Stimulated activated CD4-positive, alpha-beta T cell treated with anti-CD3 and anti-CD28 coated beads, Interleukin-4, amount 100 ng/mL, for 1 hour (primary cell): ENCODE measurements at regions not wholly inside any gene's neighbourhood (a gene's known extent, or its start where the extent isn't known, plus 50 kb on each side); places are given as distances from the start of the nearest gene placed in this dataset.

ENCODE experiments used
- DNase-seq: peaks from one replicate; pipeline ENCODE4 v3.0.0-alpha.2; 2020

- DNase-seq, result no peak
These were observed 319.2 kb upstream of the SEMA6D start for GRCh38 chr15:47398132-47398531.

- DNase-seq, result no peak
These were observed 318.7 kb upstream of the SEMA6D start for GRCh38 chr15:47398594-47398993.

GRCh38 chr15:47399100-47399499, 318.2 kb upstream of the SEMA6D start:
- no peak for DNase-seq

GRCh38 chr15:47400603-47401002, 316.7 kb upstream of the SEMA6D start:
- DNase-seq, result no peak

- DNase-seq, result no peak
These were observed 315.9 kb upstream of the SEMA6D start for GRCh38 chr15:47401427-47401826.

DNA sequence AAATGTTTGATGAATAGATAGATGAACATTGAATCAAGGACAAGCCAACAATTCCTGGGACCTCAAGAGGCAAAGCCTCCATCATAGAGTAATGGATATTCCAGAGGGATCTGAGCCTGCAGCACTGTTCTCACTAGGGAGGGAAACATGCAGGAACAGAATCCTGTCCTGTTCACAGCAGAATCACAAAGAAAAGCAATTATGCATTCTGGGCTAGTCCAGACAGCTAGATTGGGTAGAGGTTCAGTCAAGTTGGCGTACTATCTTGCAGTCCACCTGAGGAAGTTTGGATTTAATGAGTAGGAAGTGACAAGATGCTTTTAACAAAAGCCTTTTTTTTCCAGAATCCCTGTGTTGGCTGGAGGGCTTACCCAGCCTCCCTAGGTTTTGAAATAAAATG, 314.5 kb upstream of the SEMA6D start:
- DNase-seq, result no peak

- DNase-seq, result no peak
These were observed 312.4 kb upstream of the SEMA6D start for GRCh38 chr15:47404877-47405276.

GRCh38 chr15:47405365-47406162, 311.7 kb upstream of the SEMA6D start:
- no peak for DNase-seq

GRCh38 chr15:47407692-47408091, 309.6 kb upstream of the SEMA6D start:
- DNase-seq, result no peak

GRCh38 chr15:47409038-47409437, 308.3 kb upstream of the SEMA6D start:
- DNase-seq, result no peak

DNA sequence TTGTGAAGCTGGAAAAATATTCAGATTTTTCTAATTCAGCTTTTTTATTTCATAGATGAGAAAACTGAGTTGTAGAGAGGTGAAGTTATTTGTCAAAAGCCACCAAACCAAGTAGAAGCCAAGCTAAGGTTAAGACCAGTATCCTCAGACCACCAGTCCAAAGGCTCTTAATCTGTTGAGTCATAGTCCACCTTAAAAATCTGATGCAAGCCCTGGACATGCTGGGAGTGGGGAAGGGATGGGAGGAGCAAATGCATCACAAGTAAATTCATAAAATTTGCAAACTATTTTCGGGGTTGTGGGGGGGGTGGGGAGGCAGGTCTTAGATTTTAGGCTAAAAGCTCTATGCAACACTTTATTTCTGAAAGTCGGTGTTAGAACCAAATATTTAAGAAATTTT, 307.7 kb upstream of the SEMA6D start:
- no peak for DNase-seq

DNA sequence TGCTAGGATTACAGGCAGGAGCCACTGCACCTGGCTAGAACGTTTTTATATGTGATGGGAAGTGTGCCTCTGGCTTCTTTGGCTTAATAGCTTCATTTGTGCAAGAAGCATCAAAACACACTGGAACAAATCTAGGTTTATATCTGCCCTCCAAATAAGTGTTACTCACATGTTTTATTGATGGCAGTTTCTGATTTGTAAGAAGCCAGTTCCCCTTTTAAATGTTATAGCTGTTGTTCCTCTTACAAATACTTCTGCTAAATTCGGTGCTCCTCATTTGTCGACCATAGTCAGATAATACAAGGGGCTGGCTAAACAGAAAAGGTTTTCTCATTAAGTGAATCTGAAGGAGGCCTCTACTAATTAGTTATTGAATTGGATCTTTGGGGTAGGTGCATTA, 307.1 kb upstream of the SEMA6D start:
- DNase-seq, result no peak

- DNase-seq, result no peak
These were observed 305.6 kb upstream of the SEMA6D start for GRCh38 chr15:47411733-47412132.

GRCh38 chr15:47412136-47412535, 305.2 kb upstream of the SEMA6D start:
- no peak for DNase-seq

- no peak for DNase-seq
These were observed 304.5 kb upstream of the SEMA6D start for GRCh38 chr15:47412802-47413201.

GRCh38 chr15:47414207-47414606, 303.1 kb upstream of the SEMA6D start:
- no peak for DNase-seq

- DNase-seq, result no peak
These were observed 301.8 kb upstream of the SEMA6D start for GRCh38 chr15:47415539-47415971.

DNA sequence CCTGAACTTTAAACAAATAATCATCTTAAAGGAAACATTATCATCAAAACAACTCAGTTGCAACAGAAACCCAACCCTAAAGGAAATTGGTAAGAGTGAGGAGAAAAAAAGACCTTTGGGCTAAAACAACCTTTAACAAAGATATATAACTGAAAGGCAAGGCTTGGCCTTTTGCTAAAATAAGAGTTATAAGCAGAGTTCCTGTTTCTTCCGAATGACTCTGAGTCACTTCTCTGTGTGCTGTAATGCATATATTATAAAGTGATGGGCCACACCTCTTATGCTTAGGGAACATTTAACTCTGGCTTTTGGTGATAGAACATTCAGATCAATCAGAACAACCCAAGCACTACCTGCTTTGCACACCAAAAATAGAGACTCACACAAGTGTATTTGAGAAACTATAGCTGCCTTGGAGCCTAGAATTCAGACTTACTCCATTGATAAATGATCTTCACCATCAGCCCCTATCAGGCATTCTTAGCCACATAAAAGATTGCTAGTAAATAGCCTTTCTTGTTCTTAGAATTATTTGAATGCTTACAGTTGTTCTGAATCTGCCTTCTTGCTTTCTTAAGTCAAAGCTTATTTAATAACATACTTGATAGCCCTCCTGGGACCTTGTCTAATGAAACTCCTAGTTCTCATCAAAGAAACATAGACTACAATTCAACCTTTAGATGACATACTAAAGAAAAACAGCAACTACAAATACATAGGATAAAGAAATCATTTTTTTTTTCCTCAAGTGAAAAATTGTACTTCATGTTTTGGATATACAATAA, 294.2 kb upstream of the SEMA6D start:
- no peak for DNase-seq

DNA sequence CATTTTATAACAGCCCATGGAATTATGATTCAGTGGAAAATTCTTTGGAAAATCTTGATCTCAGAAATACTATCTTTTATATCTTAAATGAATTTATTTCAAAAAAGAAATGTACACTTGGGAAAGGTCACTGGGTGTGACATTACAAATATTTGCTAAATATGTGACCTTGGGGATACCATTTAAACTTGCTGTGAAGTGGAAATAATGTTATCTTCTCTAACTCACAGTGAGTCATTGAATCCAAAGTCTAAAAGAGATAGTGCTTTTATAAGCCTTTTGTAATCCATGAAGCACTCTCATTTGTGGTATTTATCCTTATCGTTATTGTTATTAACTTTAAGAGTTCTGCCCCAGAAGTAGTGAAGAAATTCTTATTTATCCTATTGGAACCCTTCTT, 289.8 kb upstream of the SEMA6D start:
- DNase-seq, result no peak

GRCh38 chr15:47429376-47429775, 287.9 kb upstream of the SEMA6D start:
- DNase-seq, result no peak

GRCh38 chr15:47431501-47431900, 285.8 kb upstream of the SEMA6D start:
- DNase-seq, result no peak

- no peak for DNase-seq
These were observed 284.5 kb upstream of the SEMA6D start for GRCh38 chr15:47432826-47433225.

DNA sequence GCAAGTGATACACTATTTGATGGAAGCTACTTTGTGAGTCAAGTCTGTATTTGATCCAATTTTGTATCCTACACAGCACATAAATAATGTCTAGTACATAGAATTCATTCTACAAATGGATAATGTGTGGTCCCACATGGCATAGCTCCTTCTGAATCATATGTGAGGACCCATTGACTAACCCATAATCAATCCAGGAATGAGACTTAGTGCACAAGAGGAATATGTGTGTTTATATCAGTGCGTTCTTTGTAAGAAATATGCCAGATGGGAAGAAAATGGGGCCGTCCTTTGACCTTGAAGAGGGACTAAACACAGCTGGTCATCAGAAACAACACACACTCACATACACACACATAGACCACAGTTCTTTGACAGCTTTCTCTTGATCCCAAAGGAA, 282.7 kb upstream of the SEMA6D start:
- no peak for DNase-seq

DNA sequence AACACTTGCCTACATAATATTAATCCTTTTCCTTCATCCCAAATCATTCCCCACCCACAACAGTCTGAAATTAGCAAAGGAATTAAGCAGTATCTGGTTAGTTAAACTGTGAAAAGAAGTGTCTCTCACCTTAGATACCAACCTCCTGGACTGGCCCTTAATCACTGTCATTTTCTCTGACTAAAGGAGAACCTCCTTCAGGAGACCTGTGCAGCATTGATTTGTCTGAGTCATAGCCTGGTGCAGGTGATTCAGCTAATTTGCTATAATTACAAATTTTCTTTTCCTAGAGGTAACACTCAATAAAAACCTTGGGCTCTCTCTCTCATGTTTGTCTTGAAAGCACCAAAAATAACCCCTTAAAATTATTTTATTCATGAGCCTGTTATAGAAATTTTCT, 279.8 kb upstream of the SEMA6D start:
- DNase-seq, result no peak
